ENCODE measurements at regions not wholly inside any gene's neighbourhood (a gene's known extent, or its start where the extent isn't known, plus 50 kb on each side); places are given as distances from the start of the nearest gene placed in this dataset.

- no peak for TF ChIP-seq ZNF70 (CRISPR knock-in tag; IDR thresholded peaks at IDR 0.05)
- no peak for TF ChIP-seq ZNF565 (CRISPR knock-in tag; conservative IDR thresholded peaks at IDR 0.05; ENCODE audit: low read depth)
- TF ChIP-seq RARB (CRISPR knock-in tag; IDR thresholded peaks at IDR 0.05) = no peak
- no peak for TF ChIP-seq SNAI2 (CRISPR knock-in tag; IDR thresholded peaks at IDR 0.05)
- no peak for TF ChIP-seq TSHZ2 (CRISPR knock-in tag; IDR thresholded peaks at IDR 0.05)
- no peak for TF ChIP-seq BACH2 (CRISPR knock-in tag; IDR thresholded peaks at IDR 0.05; ENCODE audit: borderline replicate concordance)
- TF ChIP-seq OSR1 (CRISPR knock-in tag; IDR thresholded peaks at IDR 0.05) = no peak
- TF ChIP-seq ARNTL (CRISPR knock-in tag; IDR thresholded peaks at IDR 0.05; ENCODE audit: borderline replicate concordance, low read depth) = no peak
- TF ChIP-seq GLIS3 (CRISPR knock-in tag; IDR thresholded peaks at IDR 0.05) = no peak
- no peak for TF ChIP-seq ZNF8 (CRISPR knock-in tag; IDR thresholded peaks at IDR 0.05)
- TF ChIP-seq TCF4 (CRISPR knock-in tag; IDR thresholded peaks at IDR 0.05; ENCODE audit: borderline replicate concordance) = no peak
- no peak for TF ChIP-seq ISL1 (CRISPR knock-in tag; IDR thresholded peaks at IDR 0.05)
- no peak for ATAC-seq
Measured at GRCh38 chr11:23711981-23712380, 784.9 kb upstream of the LUZP2 start.

DNA sequence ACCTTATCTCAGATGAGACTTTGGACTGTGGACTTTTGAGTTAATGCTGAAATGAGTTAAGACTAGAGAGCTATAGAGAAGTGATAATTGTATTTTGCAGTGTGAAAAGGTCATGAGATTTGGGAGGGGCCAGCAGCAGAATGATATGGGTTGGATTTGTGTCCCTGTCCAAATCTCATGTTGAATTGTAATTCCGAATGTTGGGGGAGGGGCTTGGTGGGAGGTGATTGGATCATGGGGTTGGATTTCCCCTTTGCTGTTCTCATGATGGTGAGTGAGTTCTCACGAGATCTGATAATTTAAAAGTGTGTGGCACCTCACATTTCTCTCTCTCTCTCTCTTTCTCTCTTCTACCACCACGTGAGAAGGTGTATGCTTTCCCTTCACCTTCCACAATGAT lies 777.8 kb upstream of the LUZP2 start:
- ATAC-seq = no peak
- no peak for TF ChIP-seq ZFP30 (CRISPR knock-in tag; IDR thresholded peaks at IDR 0.05)
- no peak for TF ChIP-seq ZFP3 (CRISPR knock-in tag; IDR thresholded peaks at IDR 0.05)
- TF ChIP-seq PATZ1 (CRISPR knock-in tag; IDR thresholded peaks at IDR 0.05; ENCODE audit: borderline replicate concordance) = no peak
- no peak for TF ChIP-seq PPARA (CRISPR knock-in tag; IDR thresholded peaks at IDR 0.05; ENCODE audit: borderline replicate concordance)
- TF ChIP-seq ZNF565 (CRISPR knock-in tag; conservative IDR thresholded peaks at IDR 0.05; ENCODE audit: low read depth) = no peak
- TF ChIP-seq CSRNP3 (CRISPR knock-in tag; IDR thresholded peaks at IDR 0.05) = no peak
- TF ChIP-seq TSHZ2 (CRISPR knock-in tag; IDR thresholded peaks at IDR 0.05) = no peak
- no peak for TF ChIP-seq TCF4 (CRISPR knock-in tag; IDR thresholded peaks at IDR 0.05; ENCODE audit: borderline replicate concordance)
- no peak for TF ChIP-seq TOX (CRISPR knock-in tag; IDR thresholded peaks at IDR 0.05; ENCODE audit: borderline replicate concordance)
- TF ChIP-seq OSR1 (CRISPR knock-in tag; IDR thresholded peaks at IDR 0.05) = no peak
- TF ChIP-seq RARB (CRISPR knock-in tag; IDR thresholded peaks at IDR 0.05) = no peak

DNA sequence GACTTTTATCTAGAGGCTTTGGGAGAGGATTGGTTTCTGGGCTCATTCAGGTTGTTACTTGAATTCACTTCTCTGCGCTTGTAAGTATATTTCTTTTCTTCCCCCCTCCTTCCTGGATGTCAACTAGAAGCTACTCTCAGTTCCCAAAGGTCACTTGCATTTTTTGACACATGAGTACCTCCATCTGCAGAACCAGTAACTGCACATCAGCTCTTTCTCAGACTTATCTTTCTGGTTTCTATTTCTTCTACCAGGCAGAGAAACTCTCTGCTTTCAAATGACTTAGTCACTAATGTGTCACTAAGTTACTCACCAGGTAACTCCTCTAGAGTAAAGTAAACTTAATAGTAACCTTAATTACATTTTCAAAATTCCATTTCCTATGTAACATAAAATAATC lies 773.0 kb upstream of the LUZP2 start:
- ATAC-seq = no peak

More for the DNA sequence above, 773.0 kb upstream of the LUZP2 start:
- TF ChIP-seq PPARA (CRISPR knock-in tag; IDR thresholded peaks at IDR 0.05; ENCODE audit: borderline replicate concordance) (no peak), RARB (CRISPR knock-in tag; IDR thresholded peaks at IDR 0.05) (no peak), GLIS3 (CRISPR knock-in tag; IDR thresholded peaks at IDR 0.05) (no peak), ZNF565 (CRISPR knock-in tag; conservative IDR thresholded peaks at IDR 0.05; ENCODE audit: low read depth) (no peak), ZNF8 (CRISPR knock-in tag; IDR thresholded peaks at IDR 0.05) (no peak), CSRNP3 (CRISPR knock-in tag; IDR thresholded peaks at IDR 0.05) (no peak), BACH2 (CRISPR knock-in tag; IDR thresholded peaks at IDR 0.05; ENCODE audit: borderline replicate concordance) (no peak), PATZ1 (CRISPR knock-in tag; IDR thresholded peaks at IDR 0.05; ENCODE audit: borderline replicate concordance) (no peak)
